Epithelial cell of proximal tubule (primary cell): ENCODE measurements at regions not wholly inside any gene's neighbourhood (a gene's known extent, or its start where the extent isn't known, plus 50 kb on each side); places are given as distances from the start of the nearest gene placed in this dataset.
"Not testable (repeated sequence)": the region's sequence is repeated elsewhere in the genome, so short reads cannot be mapped to it uniquely, and the experiment has no call there.

Source experiments
- DNase-seq: peaks from one replicate; pipeline ENCODE4 v3.0.0-alpha.2; 2011; ENCODE audit warnings: low read depth
- H3K4me3 ChIP-seq: 2 replicates; pipeline ENCODE4 v1.5.1; 2011; ENCODE audit warnings: low read depth, mild to moderate bottlenecking, low read length
- CTCF ChIP-seq: conservative IDR thresholded peaks from 2 replicates; pipeline ENCODE4 v1.5.1; 2012; ENCODE audit warnings: low read depth, mild to moderate bottlenecking, low read length

- no peak overlapping the region for H3K4me3 ChIP-seq
- DNase-seq, result no peak
- TF ChIP-seq CTCF, result no peak
These were observed 252.1 kb downstream of the LRIG3 start for GRCh38 chr12:58668233-58668632.

- H3K4me3 ChIP-seq, result no peak overlapping the region
- DNase-seq, result no peak
- TF ChIP-seq CTCF, result no peak
These were observed 251.4 kb downstream of the LRIG3 start for GRCh38 chr12:58668871-58669270.

- H3K4me3 ChIP-seq, result no peak overlapping the region
- no peak for TF ChIP-seq CTCF
- no peak for DNase-seq
These were observed 249.7 kb downstream of the LRIG3 start for GRCh38 chr12:58670623-58671022.

GRCh38 chr12:58671196-58671595 is 249.1 kb downstream of the LRIG3 start:
- DNase-seq, result no peak
- TF ChIP-seq CTCF, result no peak
- H3K4me3 ChIP-seq, result no peak overlapping the region

GRCh38 chr12:58673021-58673420 is 247.3 kb downstream of the LRIG3 start:
- TF ChIP-seq CTCF, result no peak
- no peak for DNase-seq
- no peak overlapping the region for H3K4me3 ChIP-seq

- DNase-seq, result not testable (repeated sequence)
These were observed 242.5 kb downstream of the LRIG3 start for GRCh38 chr12:58677833-58678232.

GRCh38 chr12:58678753-58679152 is 241.6 kb downstream of the LRIG3 start:
- no peak for DNase-seq
- no peak overlapping the region for H3K4me3 ChIP-seq
- TF ChIP-seq CTCF, result no peak

More at GRCh38 chr12:58677833-58678232, 242.5 kb downstream of the LRIG3 start:
- H3K4me3 ChIP-seq, result not testable (repeated sequence)

- TF ChIP-seq CTCF, result no peak
- H3K4me3 ChIP-seq, result no peak overlapping the region
- DNase-seq, result no peak
These were observed 238.6 kb downstream of the LRIG3 start for GRCh38 chr12:58681730-58682129.
